Activated B cell treated with CpG ODN at 0.5 μM for 24 hours (primary cell): ENCODE measurements at regions not wholly inside any gene's neighbourhood (a gene's known extent, or its start where the extent isn't known, plus 50 kb on each side); places are given as distances from the start of the nearest gene placed in this dataset.
"Not testable (repeated sequence)": the region's sequence is repeated elsewhere in the genome, so short reads cannot be mapped to it uniquely, and the experiment has no call there.

ENCODE experiments used
- ATAC-seq: fragments of 200-7000 bp; cut with Tn5 transposase; one replicate; pipeline ENCODE4 v1.10.0; 2021; ENCODE audit warnings: low read depth, mild to moderate bottlenecking, moderate library complexity
- CTCF ChIA-PET: fragments of 350-600 bp; sonication (Branson Sonifier 250); formaldehyde crosslinking; loops from one replicate; lab custom pipeline; 2021; ENCODE audit warnings: antibody characterized with exemption; lab: Charles Lee
- POLR2A ChIA-PET: fragments of 350-600 bp; sonication (Branson Sonifier 250); formaldehyde crosslinking; loops from one replicate; lab custom pipeline; 2021; ENCODE audit warnings: antibody characterized with exemption; lab: Charles Lee
- DNase-seq: peaks from one replicate; pipeline ENCODE4 v3.0.0; 2022
- H3K27ac Mint-ChIP-seq: one replicate; pipeline ENCODE4 v1.8.0; 2020; ENCODE audit warnings: mixed read lengths
- H3K27me3 Mint-ChIP-seq: one replicate; pipeline ENCODE4 v1.8.0; 2021; ENCODE audit warnings: mixed read lengths
- H3K36me3 Mint-ChIP-seq: one replicate; pipeline ENCODE4 v1.8.0; 2021; ENCODE audit warnings: low read depth, mixed read lengths
- H3K4me1 Mint-ChIP-seq: one replicate; pipeline ENCODE4 v1.8.0; 2021; ENCODE audit warnings: mixed read lengths
- H3K4me3 Mint-ChIP-seq: one replicate; pipeline ENCODE4 v1.8.0; 2020; ENCODE audit warnings: mild to moderate bottlenecking, mixed read lengths
- H3K9me3 Mint-ChIP-seq: one replicate; pipeline ENCODE4 v1.8.0; 2020; ENCODE audit warnings: mixed read lengths
- CTCF ChIP-seq: fragments of 200-600 bp; IDR thresholded peaks from one replicate; pipeline ENCODE4 v1.8.0; 2022; ENCODE audit warnings: antibody characterized with exemption, mild to moderate bottlenecking
- intact Hi-C: fragments of 100-400 bp; cut with micrococcal nuclease; formaldehyde crosslinking; loops from one replicate; pipeline ENCODE4 v1.15.1; 2024

- Mint-ChIP-seq H3K27me3 (peaks cover 1% of the 10 kb centered on the region), H3K9me3 (no peaks in the 10 kb centered on the region), H3K4me3 (no peak overlapping the region), H3K4me1 (no peaks in the 10 kb centered on the region), H3K27ac (no peak overlapping the region), H3K36me3 (no peaks in the 10 kb centered on the region)
- ATAC-seq (no peak), DNase-seq (no peak)
- no peak for TF ChIP-seq CTCF
- ChIA-PET POLR2A (no interaction called here), CTCF (no interaction called here)
- intact Hi-C loops, result no loop called here
These were observed 410.4 kb downstream of the MAFB start for GRCh38 chr20:40278673-40279072.

DNA sequence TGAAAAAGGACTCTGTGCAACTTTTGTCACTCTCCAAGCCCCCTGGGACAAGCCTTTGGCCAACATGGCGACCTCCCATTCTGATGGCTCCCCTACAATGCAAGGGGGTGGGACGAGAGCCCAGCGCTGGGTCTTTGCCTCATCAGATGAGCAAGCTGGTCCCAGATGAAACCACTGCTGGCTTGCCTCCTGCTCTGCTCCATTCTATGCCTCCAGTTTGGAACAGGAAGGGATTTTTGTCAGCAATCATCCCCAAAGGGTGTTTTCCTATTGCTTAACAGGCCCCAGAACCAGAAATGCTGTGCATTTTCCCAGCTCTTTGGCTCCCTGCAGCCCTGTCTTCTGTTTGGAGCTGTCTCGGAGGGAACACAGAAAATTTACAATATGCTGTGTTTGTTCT, 412.7 kb downstream of the MAFB start:
- POLR2A ChIA-PET, result no interaction called here
- ATAC-seq (no peak), DNase-seq (no peak)
- H3K27me3 Mint-ChIP-seq, result no peaks in the 10 kb centered on the region
- intact Hi-C loops, result no loop called here
- H3K27ac Mint-ChIP-seq, result no peak overlapping the region
- no peak for TF ChIP-seq CTCF
- no peaks in the 10 kb centered on the region for H3K9me3 Mint-ChIP-seq
- no peaks in the 10 kb centered on the region for H3K36me3 Mint-ChIP-seq
- H3K4me1 Mint-ChIP-seq, result no peaks in the 10 kb centered on the region
- CTCF ChIA-PET, result no interaction called here
- no peak overlapping the region for H3K4me3 Mint-ChIP-seq

GRCh38 chr20:40275738-40276137, 413.3 kb downstream of the MAFB start:
- Mint-ChIP-seq H3K9me3 (no peaks in the 10 kb centered on the region), H3K27me3 (peaks cover 3% of the 10 kb centered on the region), H3K4me3 (no peak overlapping the region), H3K4me1 (no peaks in the 10 kb centered on the region), H3K27ac (no peak overlapping the region), H3K36me3 (no peaks in the 10 kb centered on the region)
- DNase-seq, result no peak
- intact Hi-C loops, result no loop called here
- CTCF ChIA-PET, result no interaction called here
- ATAC-seq, result no peak
- no peak for TF ChIP-seq CTCF
- POLR2A ChIA-PET, result no interaction called here

GRCh38 chr20:40274912-40275533, 414.0 kb downstream of the MAFB start:
- no peak overlapping the region for H3K4me3 Mint-ChIP-seq
- intact Hi-C loops, result no loop called here
- H3K9me3 Mint-ChIP-seq, result no peaks in the 10 kb centered on the region
- no peaks in the 10 kb centered on the region for H3K4me1 Mint-ChIP-seq
- DNase-seq (no peak), ATAC-seq (no peak)
- no peak overlapping the region for H3K27ac Mint-ChIP-seq
- no peaks in the 10 kb centered on the region for H3K36me3 Mint-ChIP-seq
- TF ChIP-seq CTCF, result no peak
- ChIA-PET POLR2A (no interaction called here), CTCF (no interaction called here)
- peaks cover 3% of the 10 kb centered on the region for H3K27me3 Mint-ChIP-seq

GRCh38 chr20:40269274-40269673, 419.8 kb downstream of the MAFB start:
- H3K4me3 Mint-ChIP-seq, CTCF ChIA-PET, H3K27ac Mint-ChIP-seq, DNase-seq, H3K9me3 Mint-ChIP-seq, H3K36me3 Mint-ChIP-seq, ATAC-seq, POLR2A ChIA-PET, H3K27me3 Mint-ChIP-seq, H3K4me1 Mint-ChIP-seq: not testable (repeated sequence)
- intact Hi-C loops, result loop anchor here (10.0 kb wide), 1 partner anchor 426 kb away; no protein-coding TSS in a partner anchor
